ENCODE measurements at regions not wholly inside any gene's neighbourhood (a gene's known extent, or its start where the extent isn't known, plus 50 kb on each side); places are given as distances from the start of the nearest gene placed in this dataset.

DNA sequence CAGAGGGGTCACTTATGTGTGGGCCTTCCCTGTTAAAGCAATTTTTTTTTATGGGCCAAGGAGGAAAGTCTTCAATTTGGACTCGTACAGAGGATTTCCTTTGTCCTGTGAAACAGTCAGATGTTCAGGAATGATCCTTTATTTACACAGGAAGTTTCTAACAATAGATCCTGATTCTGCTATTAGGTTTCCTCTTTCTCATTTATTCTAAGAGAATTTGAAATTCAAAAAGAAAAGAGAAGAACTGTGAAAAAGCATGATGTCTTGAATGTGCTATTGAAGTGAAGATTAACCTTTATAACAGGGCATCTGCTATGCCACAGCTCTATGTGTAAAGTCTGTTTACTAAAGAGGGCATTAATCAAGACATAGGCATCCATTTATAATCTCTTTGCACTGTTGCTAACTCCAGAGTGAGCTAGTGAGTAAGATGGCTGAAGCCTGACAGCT is 105.3 kb upstream of the FAM98A start:
- TF ChIP-seq RAD21 (IDR thresholded peaks at IDR 0.05) (peak; percentile 11 to 19), TAF1 (conservative IDR thresholded peaks at IDR 0.05) (no peak)
- TF ChIP-seq, protein P1, sequence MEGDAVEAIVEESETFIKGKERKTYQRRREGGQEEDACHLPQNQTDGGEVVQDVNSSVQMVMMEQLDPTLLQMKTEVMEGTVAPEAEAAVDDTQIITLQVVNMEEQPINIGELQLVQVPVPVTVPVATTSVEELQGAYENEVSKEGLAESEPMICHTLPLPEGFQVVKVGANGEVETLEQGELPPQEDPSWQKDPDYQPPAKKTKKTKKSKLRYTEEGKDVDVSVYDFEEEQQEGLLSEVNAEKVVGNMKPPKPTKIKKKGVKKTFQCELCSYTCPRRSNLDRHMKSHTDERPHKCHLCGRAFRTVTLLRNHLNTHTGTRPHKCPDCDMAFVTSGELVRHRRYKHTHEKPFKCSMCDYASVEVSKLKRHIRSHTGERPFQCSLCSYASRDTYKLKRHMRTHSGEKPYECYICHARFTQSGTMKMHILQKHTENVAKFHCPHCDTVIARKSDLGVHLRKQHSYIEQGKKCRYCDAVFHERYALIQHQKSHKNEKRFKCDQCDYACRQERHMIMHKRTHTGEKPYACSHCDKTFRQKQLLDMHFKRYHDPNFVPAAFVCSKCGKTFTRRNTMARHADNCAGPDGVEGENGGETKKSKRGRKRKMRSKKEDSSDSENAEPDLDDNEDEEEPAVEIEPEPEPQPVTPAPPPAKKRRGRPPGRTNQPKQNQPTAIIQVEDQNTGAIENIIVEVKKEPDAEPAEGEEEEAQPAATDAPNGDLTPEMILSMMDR (IDR thresholded peaks at IDR 0.05; ENCODE audit: low read depth, low read length, missing input control) = no peak
